GM23338 (cell line): ENCODE measurements at regions not wholly inside any gene's neighbourhood (a gene's known extent, or its start where the extent isn't known, plus 50 kb on each side); places are given as distances from the start of the nearest gene placed in this dataset.

Source experiments
- ATAC-seq: fragments of 200-7000 bp; cut with Tn5 transposase; 3 replicates; pipeline ENCODE4 v1.9.1; 2020
- DNase-seq: peaks from one replicate; pipeline ENCODE4 v3.0.0-alpha.2; 2015; ENCODE audit warnings: low spot score
- H2AFZ ChIP-seq: fragments of 200-600 bp; sonication (generic); 2 replicates; pipeline ENCODE4 v1.8.0; 2016; ENCODE audit warnings: antibody characterized with exemption, mild to moderate bottlenecking, moderate library complexity
- H3F3A ChIP-seq: fragments of 200-600 bp; sonication (generic); replicated peaks from 2 replicates; pipeline ENCODE4 v1.8.0; 2017; ENCODE audit warnings: antibody characterized with exemption, mixed run types, low read depth
- H3K27ac ChIP-seq: fragments of 200-600 bp; sonication (generic); 2 replicates; pipeline ENCODE4 v1.6.1; 2016; ENCODE audit warnings: low read depth
- H3K27me3 ChIP-seq: fragments of 200-600 bp; sonication (generic); 2 replicates; pipeline ENCODE4 v1.8.0; 2016; ENCODE audit warnings: mild to moderate bottlenecking, mixed run types, moderate library complexity; ENCODE audit not compliant: insufficient read depth
- H3K36me3 ChIP-seq: fragments of 200-600 bp; sonication (generic); 2 replicates; pipeline ENCODE4 v1.8.0; 2016; ENCODE audit warnings: mild to moderate bottlenecking; ENCODE audit not compliant: insufficient read depth
- H3K4me1 ChIP-seq: fragments of 200-600 bp; sonication (generic); 2 replicates; pipeline ENCODE4 v1.8.0; 2016; ENCODE audit warnings: mild to moderate bottlenecking, moderate library complexity; ENCODE audit not compliant: insufficient read depth
- H3K4me2 ChIP-seq: fragments of 200-600 bp; sonication (generic); 2 replicates; pipeline ENCODE4 v1.7.1; 2017; ENCODE audit warnings: mixed run types
- H3K4me3 ChIP-seq: fragments of 200-600 bp; sonication (generic); 2 replicates; pipeline ENCODE4 v1.6.1; 2016; ENCODE audit warnings: mixed run types
- H3K79me2 ChIP-seq: fragments of 200-600 bp; sonication (generic); replicated peaks from 2 replicates; pipeline ENCODE4 v1.8.0; 2017; ENCODE audit warnings: mild to moderate bottlenecking; ENCODE audit not compliant: insufficient read depth
- H3K9me2 ChIP-seq: fragments of 200-600 bp; sonication (generic); 2 replicates; pipeline ENCODE4 v1.8.0; 2017; ENCODE audit not compliant: insufficient read depth
- H4K20me1 ChIP-seq: fragments of 200-600 bp; sonication (generic); replicated peaks from 2 replicates; pipeline ENCODE4 v1.8.0; 2017; ENCODE audit warnings: mild to moderate bottlenecking; ENCODE audit not compliant: insufficient read depth
- H3K27ac Mint-ChIP-seq: 2 replicates; pipeline ENCODE4 v1.8.0; 2020; ENCODE audit warnings: inconsistent platforms, mild to moderate bottlenecking, moderate library complexity, mixed read lengths
- H3K27me3 Mint-ChIP-seq: 3 replicates; pipeline ENCODE4 v1.8.0; 2022; ENCODE audit warnings: low read depth, mild to moderate bottlenecking, moderate library complexity, mixed read lengths, inconsistent platforms; ENCODE audit not compliant: insufficient read depth, poor library complexity
- H3K36me3 Mint-ChIP-seq: 3 replicates; pipeline ENCODE4 v1.8.0; 2021; ENCODE audit warnings: low read depth, mild to moderate bottlenecking, inconsistent platforms, moderate library complexity, mixed read lengths
- H3K4me1 Mint-ChIP-seq: 3 replicates; pipeline ENCODE4 v1.8.0; 2020; ENCODE audit warnings: mild to moderate bottlenecking, inconsistent platforms, mixed read lengths
- H3K4me3 Mint-ChIP-seq: 3 replicates; pipeline ENCODE4 v1.8.0; 2021; ENCODE audit warnings: moderate library complexity, mild to moderate bottlenecking, inconsistent platforms, mixed read lengths
- H3K9me3 Mint-ChIP-seq: 3 replicates; pipeline ENCODE4 v1.8.0; 2020; ENCODE audit warnings: moderate library complexity, mild to moderate bottlenecking, inconsistent platforms, mixed read lengths
- CREB1 ChIP-seq: fragments of 250-450 bp; sonication (Bioruptor Pico); IDR thresholded peaks from 2 replicates; pipeline ENCODE4 v1.5.0; 2020; ENCODE audit warnings: low read depth, mild to moderate bottlenecking, moderate library complexity
- CTCF ChIP-seq, 2 experiments: fragments of 200-600 bp in 1 of 2; sonication (generic) in 1 of 2; conservative IDR thresholded peaks; 2 replicates each; pipeline versions ENCODE4 v1.5.1 to v1.6.1; 2016 to 2017; ENCODE audit warnings: antibody characterized with exemption in 2 of 2, low read depth in 2 of 2, mild to moderate bottlenecking in 2 of 2, moderate library complexity in 1 of 2
- EZH2 ChIP-seq: fragments of 200-600 bp; sonication (generic); IDR thresholded peaks from one replicate; pipeline ENCODE4 v1.8.0; 2017; ENCODE audit warnings: antibody characterized with exemption, mild to moderate bottlenecking, low read depth; ENCODE audit not compliant: unreplicated experiment
- JUNB ChIP-seq: IDR thresholded peaks from one replicate; pipeline ENCODE4 v1.6.1; 2016; ENCODE audit warnings: antibody characterized with exemption; ENCODE audit not compliant: unreplicated experiment
- NANOG ChIP-seq: IDR thresholded peaks from 2 replicates; pipeline ENCODE4 v1.6.1; 2016; ENCODE audit warnings: antibody characterized with exemption, borderline replicate concordance
- ZNF114 ChIP-seq: fragments of 250-450 bp; sonication (Bioruptor Pico); IDR thresholded peaks from 2 replicates; pipeline ENCODE4 v1.5.0; 2020; ENCODE audit warnings: mild to moderate bottlenecking, moderate library complexity
- ZNF331 ChIP-seq: fragments of 250-450 bp; sonication (Bioruptor Pico); IDR thresholded peaks from 2 replicates; pipeline ENCODE4 v1.5.0; 2020; ENCODE audit warnings: low read depth, mild to moderate bottlenecking, moderate library complexity
- ZNF462 ChIP-seq: fragments of 250-450 bp; sonication (Bioruptor Pico); IDR thresholded peaks from 2 replicates; pipeline ENCODE4 v1.5.0; 2020; ENCODE audit warnings: mild to moderate bottlenecking, moderate library complexity

GRCh38 chr20:60764771-60765170 is 487.3 kb upstream of the CDH4 start (continued):
- TF ChIP-seq CREB1 (CRISPR knock-in tag) (no peak), JUNB (no peak), ZNF114 (no peak)

- no peaks in the 10 kb centered on the region for H3K4me1 ChIP-seq
- no peak for ATAC-seq
Observed at GRCh38 chr20:60765821-60766403, 486.1 kb upstream of the CDH4 start.

More at GRCh38 chr20:60765821-60766403, 486.1 kb upstream of the CDH4 start:
- TF ChIP-seq ZNF331 (CRISPR knock-in tag): no peak
- no peak for TF ChIP-seq NANOG
- no peak for TF ChIP-seq CTCF (conservative IDR thresholded peaks at IDR 0.05; ENCODE audit: low read depth in 2 of 2)
- no peak for TF ChIP-seq ZNF462 (CRISPR knock-in tag)
- no peak for TF ChIP-seq JUNB
- no peak for TF ChIP-seq EZH2
- H3K79me2 ChIP-seq: no peaks in the 10 kb centered on the region
- Mint-ChIP-seq H3K9me3 (no peaks in the 10 kb centered on the region), H3K36me3 (no peaks in the 10 kb centered on the region), H3K27me3 (peaks cover 5% of the 10 kb centered on the region), H3K4me1 (no peaks in the 10 kb centered on the region), H3K4me3 (no peak overlapping the region), H3K27ac (no peak overlapping the region)
- H3K36me3 ChIP-seq: no peaks in the 10 kb centered on the region
- H4K20me1 ChIP-seq: no peaks in the 10 kb centered on the region
- no peak overlapping the region for H3K4me2 ChIP-seq
- no peaks in the 10 kb centered on the region for H3K9me2 ChIP-seq
- H3K27ac ChIP-seq: no peak overlapping the region
- H2AFZ ChIP-seq: no peak overlapping the region
- H3K4me3 ChIP-seq: no peak overlapping the region
- no peaks in the 10 kb centered on the region for H3F3A ChIP-seq
- DNase-seq: no peak
- H3K27me3 ChIP-seq: no peaks in the 10 kb centered on the region
